ENCODE measurements at regions not wholly inside any gene's neighbourhood (a gene's known extent, or its start where the extent isn't known, plus 50 kb on each side); places are given as distances from the start of the nearest gene placed in this dataset.

- DNase-seq (ENCODE audit: low spot score), result no peak
- TF ChIP-seq, protein P1, sequence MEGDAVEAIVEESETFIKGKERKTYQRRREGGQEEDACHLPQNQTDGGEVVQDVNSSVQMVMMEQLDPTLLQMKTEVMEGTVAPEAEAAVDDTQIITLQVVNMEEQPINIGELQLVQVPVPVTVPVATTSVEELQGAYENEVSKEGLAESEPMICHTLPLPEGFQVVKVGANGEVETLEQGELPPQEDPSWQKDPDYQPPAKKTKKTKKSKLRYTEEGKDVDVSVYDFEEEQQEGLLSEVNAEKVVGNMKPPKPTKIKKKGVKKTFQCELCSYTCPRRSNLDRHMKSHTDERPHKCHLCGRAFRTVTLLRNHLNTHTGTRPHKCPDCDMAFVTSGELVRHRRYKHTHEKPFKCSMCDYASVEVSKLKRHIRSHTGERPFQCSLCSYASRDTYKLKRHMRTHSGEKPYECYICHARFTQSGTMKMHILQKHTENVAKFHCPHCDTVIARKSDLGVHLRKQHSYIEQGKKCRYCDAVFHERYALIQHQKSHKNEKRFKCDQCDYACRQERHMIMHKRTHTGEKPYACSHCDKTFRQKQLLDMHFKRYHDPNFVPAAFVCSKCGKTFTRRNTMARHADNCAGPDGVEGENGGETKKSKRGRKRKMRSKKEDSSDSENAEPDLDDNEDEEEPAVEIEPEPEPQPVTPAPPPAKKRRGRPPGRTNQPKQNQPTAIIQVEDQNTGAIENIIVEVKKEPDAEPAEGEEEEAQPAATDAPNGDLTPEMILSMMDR (IDR thresholded peaks at IDR 0.05), result no peak
- no peak overlapping the region for H3K27ac ChIP-seq
Measured at GRCh38 chr2:5183031-5183430, 509.2 kb upstream of the SOX11 start.

GRCh38 chr2:5187283-5187682 lies 504.9 kb upstream of the SOX11 start:
- TF ChIP-seq, protein P1 (IDR thresholded peaks at IDR 0.05), result no peak
- DNase-seq (ENCODE audit: low spot score), result no peak
- no peak for ATAC-seq (ENCODE audit: insufficient number of reproducible peaks, low FRiP score, low read depth)
- no peaks in the 10 kb centered on the region for H3K27me3 ChIP-seq (replicated peaks; ENCODE audit: insufficient read depth)
- no peak overlapping the region for H3K4me3 ChIP-seq
- no peaks in the 10 kb centered on the region for H3K9me3 ChIP-seq
- H3K36me3 ChIP-seq, result no peaks in the 10 kb centered on the region
- H3K27ac ChIP-seq, result no peak overlapping the region
- no peaks in the 10 kb centered on the region for H3K4me1 ChIP-seq (ENCODE audit: control insufficient read depth in 1 of 2, low read depth in 2 of 2)

More at GRCh38 chr2:5183031-5183430, 509.2 kb upstream of the SOX11 start:
- H3K27me3 ChIP-seq (replicated peaks; ENCODE audit: insufficient read depth), result no peaks in the 10 kb centered on the region
- no peaks in the 10 kb centered on the region for H3K4me1 ChIP-seq (ENCODE audit: control insufficient read depth in 1 of 2, low read depth in 2 of 2)
- no peaks in the 10 kb centered on the region for H3K9me3 ChIP-seq
- H3K36me3 ChIP-seq, result no peaks in the 10 kb centered on the region
- ATAC-seq (ENCODE audit: insufficient number of reproducible peaks, low FRiP score, low read depth), result no peak
- no peak overlapping the region for H3K4me3 ChIP-seq

- Histone ChIP-seq H3K4me1 (ENCODE audit: control insufficient read depth in 1 of 2, low read depth in 2 of 2) (no peaks in the 10 kb centered on the region), H3K27me3 (replicated peaks; ENCODE audit: insufficient read depth) (no peaks in the 10 kb centered on the region), H3K36me3 (no peaks in the 10 kb centered on the region), H3K4me3 (no peak overlapping the region), H3K9me3 (no peaks in the 10 kb centered on the region), H3K27ac (no peak overlapping the region)
- DNase-seq (ENCODE audit: low spot score) (no peak), ATAC-seq (ENCODE audit: insufficient number of reproducible peaks, low FRiP score, low read depth) (no peak)
- TF ChIP-seq, protein P1 (IDR thresholded peaks at IDR 0.05), result no peak
Measured at GRCh38 chr2:5188636-5189035, 503.5 kb upstream of the SOX11 start.

DNA sequence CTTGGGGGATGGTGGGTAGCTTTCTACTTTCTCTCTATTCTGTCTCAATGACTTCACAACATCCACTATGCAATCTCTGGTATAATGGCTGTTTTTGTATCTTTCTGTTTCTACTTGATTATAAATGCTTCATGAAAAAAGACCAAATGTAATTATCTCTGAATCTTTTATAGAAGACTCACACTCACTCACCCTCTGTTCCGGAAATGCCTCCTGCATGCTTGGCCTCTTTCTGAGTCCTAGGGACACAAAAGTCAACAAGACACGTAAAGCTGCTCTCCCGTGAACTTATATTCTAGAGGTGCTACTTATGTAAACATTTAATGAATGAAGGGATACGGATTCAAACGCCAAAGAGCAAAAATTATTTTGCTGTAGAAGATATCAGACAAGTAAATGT lies 502.2 kb upstream of the SOX11 start:
- ATAC-seq (ENCODE audit: insufficient number of reproducible peaks, low FRiP score, low read depth), result no peak
- TF ChIP-seq, protein P1 (IDR thresholded peaks at IDR 0.05), result no peak
- no peaks in the 10 kb centered on the region for H3K36me3 ChIP-seq

GRCh38 chr2:5195636-5196035 lies 496.5 kb upstream of the SOX11 start:
- Histone ChIP-seq H3K27me3 (replicated peaks; ENCODE audit: insufficient read depth) (no peaks in the 10 kb centered on the region), H3K9me3 (no peaks in the 10 kb centered on the region), H3K4me3 (no peak overlapping the region), H3K4me1 (ENCODE audit: control insufficient read depth in 1 of 2, low read depth in 2 of 2) (no peaks in the 10 kb centered on the region), H3K36me3 (no peaks in the 10 kb centered on the region), H3K27ac (no peak overlapping the region)
- TF ChIP-seq, protein P1 (IDR thresholded peaks at IDR 0.05), result no peak
- no peak for DNase-seq (ENCODE audit: low spot score)
- no peak for ATAC-seq (ENCODE audit: insufficient number of reproducible peaks, low FRiP score, low read depth)

More for the DNA sequence above, 502.2 kb upstream of the SOX11 start:
- Histone ChIP-seq H3K27me3 (replicated peaks; ENCODE audit: insufficient read depth) (no peaks in the 10 kb centered on the region), H3K4me1 (ENCODE audit: control insufficient read depth in 1 of 2, low read depth in 2 of 2) (no peaks in the 10 kb centered on the region), H3K4me3 (no peak overlapping the region), H3K27ac (no peak overlapping the region), H3K9me3 (no peaks in the 10 kb centered on the region)
- no peak for DNase-seq (ENCODE audit: low spot score)

Measured in thoracic aorta (tissue), 2 donors.